Upper lobe of left lung (tissue), 6 donors: ENCODE measurements at regions not wholly inside any gene's neighbourhood (a gene's known extent, or its start where the extent isn't known, plus 50 kb on each side); places are given as distances from the start of the nearest gene placed in this dataset.

Experiments
- ATAC-seq, 2 donors: fragments of 200-7000 bp; cut with Tn5 transposase; one replicate each; pipeline ENCODE4 v1.9.1; 2022; ENCODE audit warnings: mild to moderate bottlenecking in 2 of 2, moderate library complexity in 2 of 2; ENCODE audit not compliant: low FRiP score in 2 of 2
- DNase-seq, 2 donors: peaks; one replicate each; pipeline ENCODE4 v3.0.0-alpha.2; 2019 to 2020
- H3K27ac ChIP-seq, 4 donors: fragments of 200-600 bp; sonication (generic); one replicate each; pipeline ENCODE4 v1.5.1; 2016 to 2019
- H3K27me3 ChIP-seq, 4 donors: fragments of 200-600 bp; sonication (generic); one replicate each; pipeline ENCODE4 v1.5.1; 2017 to 2019
- H3K36me3 ChIP-seq, 4 donors: fragments of 200-600 bp; sonication (generic); one replicate each; pipeline ENCODE4 v1.5.1; 2016 to 2019
- H3K4me1 ChIP-seq, 4 donors: fragments of 200-600 bp; sonication (generic); one replicate each; pipeline ENCODE4 v1.5.1; 2018 to 2019
- H3K4me3 ChIP-seq, 4 donors: fragments of 200-600 bp; sonication (generic); one replicate each; pipeline ENCODE4 v1.5.1; 2017 to 2019; ENCODE audit warnings: mild to moderate bottlenecking in 2 of 4, moderate library complexity in 1 of 4
- H3K9me3 ChIP-seq, 4 donors: fragments of 200-600 bp; sonication (generic); one replicate each; pipeline ENCODE4 v1.5.1; 2018 to 2019
- CTCF ChIP-seq, 6 experiments: fragments of 450-650 bp in 4 of 6; fragments of 200-600 bp in 2 of 6; sonication (generic) in 2 of 6; IDR thresholded peaks; one replicate each; pipeline ENCODE4 v1.5.1; 2016 to 2019; ENCODE audit warnings: antibody characterized with exemption in 6 of 6
- EP300 ChIP-seq, 4 donors: sonication (generic); formaldehyde crosslinking; IDR thresholded peaks; one replicate each; pipeline ENCODE4 v1.5.1; 2017; ENCODE audit warnings: antibody characterized with exemption in 4 of 4, control low read depth in 2 of 4
- POLR2A ChIP-seq, 4 donors: fragments of 450-650 bp; IDR thresholded peaks; one replicate each; pipeline ENCODE4 v1.5.1; 2016 to 2017; ENCODE audit warnings: antibody characterized with exemption in 4 of 4, mild to moderate bottlenecking in 2 of 4
- POLR2AphosphoS5 ChIP-seq, 2 donors: sonication (generic); formaldehyde crosslinking; IDR thresholded peaks; one replicate each; pipeline ENCODE4 v1.5.1; 2017; ENCODE audit warnings: antibody characterized with exemption in 2 of 2
- WGBS, 2 donors: methylation state at CpG; one replicate each; pipeline ENCODE4 v1.1.5; 2017 to 2018; 5-methylcytosine and 5-hydroxymethylcytosine counted together
- donor health status: DM: no; HTN: no; CAD: no; lungs with moderate emphysema.
- donor health status: DM: no; HTN: yes; CAD: no; lungs with severe emphysema.

GRCh38 chr2:198312596-198313483, 508.4 kb downstream of the PLCL1 start:
- TF ChIP-seq POLR2AphosphoS5 (IDR thresholded peaks at IDR 0.05): no peak
- 61 to 62% methylated on average over 11 of the region's 11 CpGs for WGBS, 2 donors
- ATAC-seq: no peak
- H3K4me3 ChIP-seq: no peak overlapping the region
- H3K36me3 ChIP-seq: no peaks in the 10 kb centered on the region
- no peaks in the 10 kb centered on the region for H3K27me3 ChIP-seq
- H3K4me1 ChIP-seq: no peaks in the 10 kb centered on the region
- H3K9me3 ChIP-seq: no peaks in the 10 kb centered on the region
- no peak for DNase-seq
- no peak overlapping the region for H3K27ac ChIP-seq

- Histone ChIP-seq H3K36me3 (no peaks in the 10 kb centered on the region), H3K27me3 (no peaks in the 10 kb centered on the region), H3K4me3 (no peak overlapping the region), H3K4me1 (no peaks in the 10 kb centered on the region), H3K9me3 (no peaks in the 10 kb centered on the region), H3K27ac (no peak overlapping the region)
- WGBS, 2 donors: 83 to 84% methylated on average over 5 of the region's 5 CpGs
- no peak for DNase-seq
- TF ChIP-seq POLR2AphosphoS5 (IDR thresholded peaks at IDR 0.05) (no peak), POLR2A (IDR thresholded peaks at IDR 0.05) (no peak), CTCF (IDR thresholded peaks at IDR 0.05) (no peak)
- ATAC-seq: no peak
Observed at GRCh38 chr2:198311020-198311419, 506.6 kb downstream of the PLCL1 start.

- no peaks in the 10 kb centered on the region for H3K36me3 ChIP-seq
- no peaks in the 10 kb centered on the region for H3K9me3 ChIP-seq
- ATAC-seq (peak in 1 of 2 donors; percentile 69), DNase-seq (no peak)
- H3K27ac ChIP-seq: no peak overlapping the region
- 4 to 5% methylated on average over 8 of the region's 8 CpGs for WGBS, 2 donors
- no peaks in the 10 kb centered on the region for H3K4me1 ChIP-seq
- TF ChIP-seq EP300 (IDR thresholded peaks at IDR 0.05): no peak
- TF ChIP-seq CTCF (IDR thresholded peaks at IDR 0.05): peak; percentile 17 to 73 (median 55)
- no peak for TF ChIP-seq POLR2AphosphoS5 (IDR thresholded peaks at IDR 0.05)
- no peak for TF ChIP-seq POLR2A (IDR thresholded peaks at IDR 0.05)
- H3K27me3 ChIP-seq: no peaks in the 10 kb centered on the region
- no peak overlapping the region for H3K4me3 ChIP-seq
Observed at GRCh38 chr2:198309673-198310280, 505.4 kb downstream of the PLCL1 start.

GRCh38 chr2:198309081-198309480, 504.7 kb downstream of the PLCL1 start:
- WGBS, 2 donors: 90 to 94% methylated on average over 1 of the region's 1 CpG
- H3K4me1 ChIP-seq: no peaks in the 10 kb centered on the region
- H3K27ac ChIP-seq: no peak overlapping the region
- no peaks in the 10 kb centered on the region for H3K36me3 ChIP-seq
- ATAC-seq: no peak
- no peaks in the 10 kb centered on the region for H3K27me3 ChIP-seq
- H3K9me3 ChIP-seq: no peaks in the 10 kb centered on the region
- no peak for TF ChIP-seq POLR2A (IDR thresholded peaks at IDR 0.05)
- TF ChIP-seq CTCF (IDR thresholded peaks at IDR 0.05): no peak
- TF ChIP-seq POLR2AphosphoS5 (IDR thresholded peaks at IDR 0.05): no peak
- no peak for TF ChIP-seq EP300 (IDR thresholded peaks at IDR 0.05)
- DNase-seq: no peak
- no peak overlapping the region for H3K4me3 ChIP-seq

GRCh38 chr2:198308368-198308767, 504.0 kb downstream of the PLCL1 start:
- ATAC-seq (no peak), DNase-seq (no peak)
- H3K9me3 ChIP-seq: no peaks in the 10 kb centered on the region
- H3K36me3 ChIP-seq: no peaks in the 10 kb centered on the region
- H3K4me1 ChIP-seq: no peaks in the 10 kb centered on the region
- no peak overlapping the region for H3K27ac ChIP-seq
- 80 to 83% methylated on average over 3 of the region's 3 CpGs for WGBS, 2 donors
- H3K27me3 ChIP-seq: no peaks in the 10 kb centered on the region
- TF ChIP-seq CTCF (IDR thresholded peaks at IDR 0.05) (no peak), POLR2A (IDR thresholded peaks at IDR 0.05) (no peak), POLR2AphosphoS5 (IDR thresholded peaks at IDR 0.05) (no peak), EP300 (IDR thresholded peaks at IDR 0.05) (no peak)
- H3K4me3 ChIP-seq: no peak overlapping the region
